Neural cell (in vitro differentiated cells): ENCODE measurements at regions not wholly inside any gene's neighbourhood (a gene's known extent, or its start where the extent isn't known, plus 50 kb on each side); places are given as distances from the start of the nearest gene placed in this dataset.

Source experiments
- H2AFZ ChIP-seq: fragments of 200-600, 300-800 bp; sonication (generic), shearing (Covaris generic); 2 replicates; pipeline ENCODE4 v1.6.0; 2014; ENCODE audit warnings: low read depth, mild to moderate bottlenecking, antibody characterized with exemption, low read length, moderate library complexity
- H3F3A ChIP-seq: fragments of 200-600 bp; shearing (Covaris generic); 2 replicates; pipeline ENCODE4 v1.6.1; 2016; ENCODE audit warnings: mild to moderate bottlenecking, moderate library complexity, mixed read lengths, antibody characterized with exemption, low read length; ENCODE audit not compliant: insufficient read depth, poor library complexity, severe bottlenecking
- H3K27ac ChIP-seq: fragments of 200-600, 300-800 bp; sonication (generic), shearing (Covaris generic); 2 replicates; pipeline ENCODE4 v1.5.1; 2014; ENCODE audit warnings: mild to moderate bottlenecking, low read length, moderate library complexity
- H3K27me3 ChIP-seq: fragments of 300-800, 200-600 bp; sonication (generic), shearing (Covaris generic); 2 replicates; pipeline ENCODE4 v1.6.0; 2014; ENCODE audit warnings: mild to moderate bottlenecking, low read depth, low read length, moderate library complexity; ENCODE audit not compliant: insufficient read depth
- H3K36me3 ChIP-seq: fragments of 300-800, 200-600 bp; sonication (generic), shearing (Covaris generic); 2 replicates; pipeline ENCODE4 v1.5.1; 2014; ENCODE audit warnings: mild to moderate bottlenecking, antibody characterized with exemption, low read length, moderate library complexity; ENCODE audit not compliant: insufficient read depth
- H3K4me2 ChIP-seq: fragments of 300-800, 200-600 bp; sonication (generic), shearing (Covaris generic); 2 replicates; pipeline ENCODE4 v1.6.0; 2014; ENCODE audit warnings: mild to moderate bottlenecking, low read length
- H3K4me3 ChIP-seq: fragments of 300-800, 200-600 bp; sonication (generic), shearing (Covaris generic); 2 replicates; pipeline ENCODE4 v1.5.1; 2014; ENCODE audit warnings: mild to moderate bottlenecking, low read length, moderate library complexity
- H3K79me2 ChIP-seq: fragments of 200-600 bp; shearing (Covaris generic); replicated peaks from 2 replicates; pipeline ENCODE4 v1.6.0; 2014; ENCODE audit warnings: mild to moderate bottlenecking, low read length, moderate library complexity; ENCODE audit not compliant: insufficient read depth
- H3K9ac ChIP-seq: fragments of 300-800, 200-600 bp; sonication (generic), shearing (Covaris generic); 2 replicates; pipeline ENCODE4 v1.6.1; 2016; ENCODE audit warnings: mild to moderate bottlenecking, low read length, mixed read lengths
- H3K9me2 ChIP-seq: fragments of 200-600 bp; shearing (Covaris generic); 2 replicates; pipeline ENCODE4 v1.6.1; 2016; ENCODE audit warnings: mild to moderate bottlenecking, low read length, mixed read lengths; ENCODE audit not compliant: insufficient read depth
- H3K9me3 ChIP-seq: fragments of 200-600, 300-800 bp; sonication (generic), shearing (Covaris generic); 2 replicates; pipeline ENCODE4 v1.6.1; 2016; ENCODE audit warnings: mild to moderate bottlenecking, mixed run types, low read length, moderate library complexity, mixed read lengths
- H4K20me1 ChIP-seq: fragments of 200-600 bp; shearing (Covaris generic); 2 replicates; pipeline ENCODE4 v1.6.1; 2016; ENCODE audit warnings: mild to moderate bottlenecking, mixed run types; ENCODE audit not compliant: insufficient read depth
- CTCF ChIP-seq: fragments of 450-650 bp; IDR thresholded peaks from 2 replicates; pipeline ENCODE4 v1.5.1; 2014; ENCODE audit warnings: antibody characterized with exemption, mild to moderate bottlenecking, moderate library complexity; ENCODE audit not compliant: poor library complexity, severe bottlenecking
- EP300 ChIP-seq: fragments of 450-650 bp; conservative IDR thresholded peaks from 2 replicates; pipeline ENCODE4 v1.6.1; 2014; ENCODE audit warnings: antibody characterized with exemption, mild to moderate bottlenecking, moderate library complexity; ENCODE audit not compliant: poor library complexity, severe bottlenecking
- EZH2 ChIP-seq: fragments of 200-600, 300-800 bp; shearing (Covaris generic), sonication (generic); IDR thresholded peaks from 2 replicates; pipeline ENCODE4 v1.6.1; 2014; ENCODE audit warnings: antibody characterized with exemption, low read length, borderline replicate concordance, mild to moderate bottlenecking; ENCODE audit not compliant: insufficient read depth, poor library complexity, severe bottlenecking
- MXI1 ChIP-seq: fragments of 450-650 bp; conservative IDR thresholded peaks from 2 replicates; pipeline ENCODE4 v1.6.1; 2014; ENCODE audit warnings: antibody characterized with exemption, mild to moderate bottlenecking; ENCODE audit not compliant: poor library complexity, severe bottlenecking
- POLR2AphosphoS5 ChIP-seq: IDR thresholded peaks from 2 replicates; pipeline ENCODE4 v1.6.1; 2012
- RAD21 ChIP-seq: fragments of 450-650 bp; conservative IDR thresholded peaks from 2 replicates; pipeline ENCODE4 v1.6.1; 2014; ENCODE audit warnings: antibody characterized with exemption, mild to moderate bottlenecking, moderate library complexity
- REST ChIP-seq: IDR thresholded peaks from 2 replicates; pipeline ENCODE4 v1.6.1; 2012; ENCODE audit warnings: borderline replicate concordance
- SMC3 ChIP-seq: fragments of 450-650 bp; conservative IDR thresholded peaks from 2 replicates; pipeline ENCODE4 v1.6.1; 2014; ENCODE audit warnings: antibody characterized with exemption, mild to moderate bottlenecking, moderate library complexity; ENCODE audit not compliant: poor library complexity
- TAF1 ChIP-seq: IDR thresholded peaks from 2 replicates; pipeline ENCODE4 v1.6.1; 2012; ENCODE audit warnings: low read depth

- no peaks in the 10 kb centered on the region for H3K79me2 ChIP-seq
- H3K27ac ChIP-seq, result no peak overlapping the region
- H3K36me3 ChIP-seq, result no peaks in the 10 kb centered on the region
- H4K20me1 ChIP-seq, result no peaks in the 10 kb centered on the region
- TF ChIP-seq EZH2 (no peak), CTCF (no peak), MXI1 (no peak)
- no peak overlapping the region for H3K4me2 ChIP-seq
- no peaks in the 10 kb centered on the region for H3F3A ChIP-seq
- no peaks in the 10 kb centered on the region for H3K9me2 ChIP-seq
- H3K9ac ChIP-seq, result no peak overlapping the region
- no peak overlapping the region for H2AFZ ChIP-seq
- H3K4me3 ChIP-seq, result no peak overlapping the region
- no peaks in the 10 kb centered on the region for H3K27me3 ChIP-seq
- H3K9me3 ChIP-seq, result no peaks in the 10 kb centered on the region
Observed at GRCh38 chr2:65812887-65813286, 380.5 kb upstream of the SPRED2 start.

GRCh38 chr2:65807942-65808341 is 375.5 kb upstream of the SPRED2 start:
- no peaks in the 10 kb centered on the region for H3F3A ChIP-seq
- no peak overlapping the region for H3K9ac ChIP-seq
- no peak overlapping the region for H2AFZ ChIP-seq
- no peaks in the 10 kb centered on the region for H3K79me2 ChIP-seq
- no peak overlapping the region for H3K4me2 ChIP-seq
- no peaks in the 10 kb centered on the region for H4K20me1 ChIP-seq
- no peak overlapping the region for H3K27ac ChIP-seq
- H3K4me3 ChIP-seq, result no peak overlapping the region
- H3K36me3 ChIP-seq, result no peaks in the 10 kb centered on the region
- H3K9me3 ChIP-seq, result no peaks in the 10 kb centered on the region
- TF ChIP-seq REST, result no peak
- no peak for TF ChIP-seq MXI1
- no peak for TF ChIP-seq RAD21
- TF ChIP-seq EZH2, result no peak
- TF ChIP-seq CTCF, result no peak
- TF ChIP-seq TAF1, result no peak
- TF ChIP-seq POLR2AphosphoS5, result no peak
- no peak for TF ChIP-seq SMC3
- TF ChIP-seq EP300, result no peak
- no peaks in the 10 kb centered on the region for H3K9me2 ChIP-seq
- no peaks in the 10 kb centered on the region for H3K27me3 ChIP-seq
